Upper lobe of left lung (tissue), 6 donors: ENCODE measurements at regions not wholly inside any gene's neighbourhood (a gene's known extent, or its start where the extent isn't known, plus 50 kb on each side); places are given as distances from the start of the nearest gene placed in this dataset.

Experiments used
- ATAC-seq, 2 donors: fragments of 200-7000 bp; cut with Tn5 transposase; one replicate each; pipeline ENCODE4 v1.9.1; 2022; ENCODE audit warnings: mild to moderate bottlenecking in 2 of 2, moderate library complexity in 2 of 2; ENCODE audit not compliant: low FRiP score in 2 of 2
- DNase-seq, 2 donors: peaks; one replicate each; pipeline ENCODE4 v3.0.0-alpha.2; 2019 to 2020
- H3K27ac ChIP-seq, 4 donors: fragments of 200-600 bp; sonication (generic); one replicate each; pipeline ENCODE4 v1.5.1; 2016 to 2019
- H3K27me3 ChIP-seq, 4 donors: fragments of 200-600 bp; sonication (generic); one replicate each; pipeline ENCODE4 v1.5.1; 2017 to 2019
- H3K36me3 ChIP-seq, 4 donors: fragments of 200-600 bp; sonication (generic); one replicate each; pipeline ENCODE4 v1.5.1; 2016 to 2019
- H3K4me1 ChIP-seq, 4 donors: fragments of 200-600 bp; sonication (generic); one replicate each; pipeline ENCODE4 v1.5.1; 2018 to 2019
- H3K4me3 ChIP-seq, 4 donors: fragments of 200-600 bp; sonication (generic); one replicate each; pipeline ENCODE4 v1.5.1; 2017 to 2019; ENCODE audit warnings: mild to moderate bottlenecking in 2 of 4, moderate library complexity in 1 of 4
- H3K9me3 ChIP-seq, 4 donors: fragments of 200-600 bp; sonication (generic); one replicate each; pipeline ENCODE4 v1.5.1; 2018 to 2019
- CTCF ChIP-seq, 6 experiments: fragments of 450-650 bp in 4 of 6; fragments of 200-600 bp in 2 of 6; sonication (generic) in 2 of 6; IDR thresholded peaks; one replicate each; pipeline ENCODE4 v1.5.1; 2016 to 2019; ENCODE audit warnings: antibody characterized with exemption in 6 of 6
- EP300 ChIP-seq, 4 donors: sonication (generic); formaldehyde crosslinking; IDR thresholded peaks; one replicate each; pipeline ENCODE4 v1.5.1; 2017; ENCODE audit warnings: antibody characterized with exemption in 4 of 4, control low read depth in 2 of 4
- POLR2A ChIP-seq, 4 donors: fragments of 450-650 bp; IDR thresholded peaks; one replicate each; pipeline ENCODE4 v1.5.1; 2016 to 2017; ENCODE audit warnings: antibody characterized with exemption in 4 of 4, mild to moderate bottlenecking in 2 of 4
- POLR2AphosphoS5 ChIP-seq, 2 donors: sonication (generic); formaldehyde crosslinking; IDR thresholded peaks; one replicate each; pipeline ENCODE4 v1.5.1; 2017; ENCODE audit warnings: antibody characterized with exemption in 2 of 2
- WGBS, 2 donors: methylation state at CpG; one replicate each; pipeline ENCODE4 v1.1.5; 2017 to 2018; 5-methylcytosine and 5-hydroxymethylcytosine counted together
- donor health status: DM: no; HTN: no; CAD: no; lungs with moderate emphysema.
- donor health status: DM: no; HTN: yes; CAD: no; lungs with severe emphysema.

- no peak overlapping the region for H3K27ac ChIP-seq
- H3K4me1 ChIP-seq, result peaks cover 20 to 43% (median 29%) of the 10 kb centered on the region in 4 donors
- 94 to 96% methylated on average over 2 of the region's 2 CpGs for WGBS, 2 donors
- H3K4me3 ChIP-seq, result no peak overlapping the region
- H3K36me3 ChIP-seq, result no peaks in the 10 kb centered on the region
- TF ChIP-seq POLR2AphosphoS5 (IDR thresholded peaks at IDR 0.05) (no peak), EP300 (IDR thresholded peaks at IDR 0.05) (no peak), CTCF (IDR thresholded peaks at IDR 0.05) (no peak), POLR2A (IDR thresholded peaks at IDR 0.05) (no peak)
- no peaks in the 10 kb centered on the region for H3K27me3 ChIP-seq
- ATAC-seq (no peak), DNase-seq (no peak)
- no peaks in the 10 kb centered on the region for H3K9me3 ChIP-seq
Observed at GRCh38 chr6:15957655-15958169, 171.2 kb upstream of the MYLIP start.

- H3K4me1 ChIP-seq, result peaks cover 23 to 40% (median 30%) of the 10 kb centered on the region in 4 donors
- H3K4me3 ChIP-seq, result no peak overlapping the region
- peak; percentile 59 to 91 for ATAC-seq
- H3K27ac ChIP-seq, result peak overlapping the region in 2 of 4 donors; percentile 52 to 63
- H3K27me3 ChIP-seq, result no peaks in the 10 kb centered on the region
- H3K36me3 ChIP-seq, result no peaks in the 10 kb centered on the region
- H3K9me3 ChIP-seq, result no peaks in the 10 kb centered on the region
- peak; percentile 88 for DNase-seq
- 34 to 36% methylated on average over 14 of the region's 14 CpGs for WGBS, 2 donors
- TF ChIP-seq POLR2AphosphoS5 (IDR thresholded peaks at IDR 0.05) (peak; percentile 19 to 93), EP300 (IDR thresholded peaks at IDR 0.05) (peak in 3 of 4 donors; percentile 72 to 99 (median 81)), POLR2A (IDR thresholded peaks at IDR 0.05) (peak in 1 of 4 donors; percentile 12), CTCF (IDR thresholded peaks at IDR 0.05) (peak in 1 of 6 experiments; percentile 6)
Observed at GRCh38 chr6:15956205-15957106, 172.4 kb upstream of the MYLIP start.

- TF ChIP-seq POLR2A (IDR thresholded peaks at IDR 0.05) (no peak), CTCF (IDR thresholded peaks at IDR 0.05) (no peak), EP300 (IDR thresholded peaks at IDR 0.05) (no peak), POLR2AphosphoS5 (IDR thresholded peaks at IDR 0.05) (no peak)
- Histone ChIP-seq H3K27me3 (no peaks in the 10 kb centered on the region), H3K9me3 (no peaks in the 10 kb centered on the region), H3K27ac (peak overlapping the region in 2 of 4 donors; percentile 52 to 63), H3K36me3 (no peaks in the 10 kb centered on the region), H3K4me1 (peaks cover 23 to 40% (median 32%) of the 10 kb centered on the region in 4 donors), H3K4me3 (no peak overlapping the region)
- WGBS, 2 donors, result 96 to 97% methylated on average over 2 to 3 of the region's 3 CpGs
- ATAC-seq (no peak), DNase-seq (no peak)
Observed at GRCh38 chr6:15955484-15955883, 173.4 kb upstream of the MYLIP start.

GRCh38 chr6:15953152-15953880, 175.6 kb upstream of the MYLIP start:
- no peak for TF ChIP-seq EP300 (IDR thresholded peaks at IDR 0.05)
- no peak for TF ChIP-seq POLR2AphosphoS5 (IDR thresholded peaks at IDR 0.05)
- TF ChIP-seq POLR2A (IDR thresholded peaks at IDR 0.05), result no peak
- TF ChIP-seq CTCF (IDR thresholded peaks at IDR 0.05), result no peak
- peaks cover 28 to 51% (median 41%) of the 10 kb centered on the region in 4 donors for H3K4me1 ChIP-seq
- WGBS, 2 donors, result 43 to 47% methylated on average over 3 of the region's 3 CpGs

More at GRCh38 chr6:15953152-15953880, 175.6 kb upstream of the MYLIP start:
- Histone ChIP-seq H3K4me3 (no peak overlapping the region), H3K27ac (peak overlapping the region in 3 of 4 donors; percentile 7 to 70 (median 41)), H3K9me3 (no peaks in the 10 kb centered on the region), H3K36me3 (no peaks in the 10 kb centered on the region), H3K27me3 (no peaks in the 10 kb centered on the region)
- DNase-seq (no peak), ATAC-seq (no peak)
